Memory B cell (primary cell): ENCODE measurements at regions not wholly inside any gene's neighbourhood (a gene's known extent, or its start where the extent isn't known, plus 50 kb on each side); places are given as distances from the start of the nearest gene placed in this dataset.

ENCODE experiments used
- ATAC-seq: fragments of 150-1000 bp; cut with Tn5 transposase; 2 replicates; pipeline ENCODE4 v1.10.0; 2021; ENCODE audit warnings: low read depth, mild to moderate bottlenecking, moderate library complexity
- DNase-seq, 2 donors: peaks; one replicate each; pipeline ENCODE4 v3.0.0; 2022; ENCODE audit warnings: low spot score in 2 of 2
- H3K27ac Mint-ChIP-seq: one replicate; pipeline ENCODE4 v1.8.0; 2022; ENCODE audit warnings: mild to moderate bottlenecking, moderate library complexity, mixed read lengths
- H3K27me3 Mint-ChIP-seq: one replicate; pipeline ENCODE4 v1.8.0; 2022; ENCODE audit warnings: mixed read lengths
- H3K36me3 Mint-ChIP-seq: one replicate; pipeline ENCODE4 v1.8.0; 2022; ENCODE audit warnings: mild to moderate bottlenecking, mixed read lengths
- H3K4me1 Mint-ChIP-seq: one replicate; pipeline ENCODE4 v1.8.0; 2022; ENCODE audit warnings: mixed read lengths
- H3K4me3 Mint-ChIP-seq: one replicate; pipeline ENCODE4 v1.8.0; 2022; ENCODE audit warnings: mild to moderate bottlenecking, moderate library complexity, mixed read lengths
- H3K9me3 Mint-ChIP-seq: one replicate; pipeline ENCODE4 v1.8.0; 2022; ENCODE audit warnings: mixed read lengths

- no peak for DNase-seq
- Mint-ChIP-seq H3K4me3 (no peak overlapping the region), H3K27ac (no peak overlapping the region), H3K36me3 (no peaks in the 10 kb centered on the region), H3K27me3 (peaks cover 3% of the 10 kb centered on the region), H3K4me1 (no peaks in the 10 kb centered on the region), H3K9me3 (no peaks in the 10 kb centered on the region)
- no peak for ATAC-seq
Measured at GRCh38 chr6:44723439-44724197, 336.1 kb downstream of the CDC5L start.

DNA sequence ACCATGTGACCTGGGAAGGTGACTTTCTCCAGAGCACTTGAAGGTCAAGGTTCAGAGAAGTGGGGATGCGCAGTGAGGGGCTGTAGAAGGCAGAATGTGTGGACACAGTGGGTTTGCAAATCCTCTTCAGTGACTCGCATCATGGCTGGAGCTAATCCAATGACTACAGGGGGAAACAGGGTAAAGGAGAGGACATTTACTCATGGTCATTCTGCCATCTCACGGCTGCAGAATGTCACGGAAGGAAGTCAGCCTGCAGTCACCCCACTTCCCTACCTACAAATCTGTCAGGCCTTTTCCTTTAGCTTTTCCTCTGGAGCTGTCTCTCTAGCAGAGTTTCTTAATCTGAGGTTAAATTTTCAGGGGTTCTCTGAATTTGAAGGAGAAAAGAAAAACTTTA, 337.6 kb downstream of the CDC5L start:
- Mint-ChIP-seq H3K4me1 (no peaks in the 10 kb centered on the region), H3K36me3 (no peaks in the 10 kb centered on the region)

GRCh38 chr6:44727651-44728630, 340.4 kb downstream of the CDC5L start:
- Mint-ChIP-seq H3K4me3 (no peak overlapping the region), H3K9me3 (no peaks in the 10 kb centered on the region), H3K27ac (no peak overlapping the region), H3K36me3 (no peaks in the 10 kb centered on the region), H3K4me1 (no peaks in the 10 kb centered on the region), H3K27me3 (peaks cover 3% of the 10 kb centered on the region)
- ATAC-seq, result no peak
- DNase-seq, result no peak

More for the DNA sequence above, 337.6 kb downstream of the CDC5L start:
- ATAC-seq (no peak), DNase-seq (no peak)
- Mint-ChIP-seq H3K27me3 (peaks cover 3% of the 10 kb centered on the region), H3K27ac (no peak overlapping the region), H3K4me3 (no peak overlapping the region), H3K9me3 (no peaks in the 10 kb centered on the region)

GRCh38 chr6:44730771-44731391, 343.4 kb downstream of the CDC5L start:
- H3K27ac Mint-ChIP-seq, result no peak overlapping the region
- ATAC-seq, result no peak
- peaks cover 3% of the 10 kb centered on the region for H3K27me3 Mint-ChIP-seq
- no peak for DNase-seq
- peaks cover 2% of the 10 kb centered on the region for H3K4me1 Mint-ChIP-seq
- H3K4me3 Mint-ChIP-seq, result no peak overlapping the region
- no peaks in the 10 kb centered on the region for H3K9me3 Mint-ChIP-seq
- H3K36me3 Mint-ChIP-seq, result no peaks in the 10 kb centered on the region

DNA sequence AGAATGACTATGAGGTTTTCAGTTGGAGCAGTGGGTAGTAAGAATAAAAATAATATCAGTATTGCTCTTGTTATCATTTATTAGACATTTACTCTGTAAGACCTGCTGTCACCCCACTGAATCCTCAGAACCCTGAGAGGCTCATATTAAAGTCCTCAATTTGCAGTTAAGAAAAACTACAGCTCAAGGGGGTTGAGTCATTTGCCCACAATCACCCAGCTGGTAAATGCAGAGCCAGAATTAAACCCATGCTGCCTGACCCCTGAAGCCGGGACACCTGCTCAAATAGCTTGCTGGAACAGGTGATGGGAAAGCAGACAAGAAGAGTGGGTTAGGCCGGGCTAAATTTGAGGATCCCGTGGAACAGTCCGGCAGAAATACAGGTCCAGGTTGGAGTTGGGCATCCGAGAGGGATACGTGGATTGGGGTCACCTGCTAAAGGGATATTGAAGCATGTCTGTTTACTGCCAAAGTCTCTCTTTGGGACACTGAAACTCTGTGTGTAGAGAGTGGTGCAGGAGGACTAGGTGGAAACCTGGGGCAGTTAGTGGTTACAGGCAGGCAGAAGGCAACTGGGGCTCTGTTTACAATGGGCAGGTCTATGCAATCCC, 344.1 kb downstream of the CDC5L start:
- ATAC-seq (no peak), DNase-seq (no peak)
- no peaks in the 10 kb centered on the region for H3K9me3 Mint-ChIP-seq
- H3K4me3 Mint-ChIP-seq, result no peak overlapping the region
- peaks cover 2% of the 10 kb centered on the region for H3K4me1 Mint-ChIP-seq
- no peaks in the 10 kb centered on the region for H3K36me3 Mint-ChIP-seq
- peaks cover 2% of the 10 kb centered on the region for H3K27me3 Mint-ChIP-seq
- no peak overlapping the region for H3K27ac Mint-ChIP-seq

DNA sequence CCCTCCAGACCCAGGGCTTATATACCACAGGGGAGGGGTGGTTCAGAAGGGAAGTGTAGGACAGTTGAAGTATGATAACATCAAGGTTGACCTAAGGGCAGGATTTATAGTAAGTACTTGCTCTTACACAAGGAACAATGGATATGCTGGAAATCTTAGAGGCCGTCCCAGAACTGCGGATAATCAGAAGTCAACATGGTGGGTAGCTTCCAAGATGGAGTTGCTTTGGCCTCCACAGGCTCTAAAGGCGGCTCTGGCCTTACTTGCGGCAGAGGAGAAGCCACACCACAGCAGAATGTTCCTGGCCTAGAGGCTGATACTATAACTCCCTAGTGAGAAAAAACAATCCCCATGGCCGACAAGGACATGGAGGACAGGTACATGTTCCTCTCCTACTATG, 344.7 kb downstream of the CDC5L start:
- ATAC-seq (no peak), DNase-seq (no peak)
- Mint-ChIP-seq H3K4me1 (peaks cover 2% of the 10 kb centered on the region), H3K27ac (no peak overlapping the region), H3K9me3 (no peaks in the 10 kb centered on the region), H3K4me3 (no peak overlapping the region), H3K27me3 (peaks cover 2% of the 10 kb centered on the region), H3K36me3 (no peaks in the 10 kb centered on the region)

GRCh38 chr6:44733126-44733525, 345.6 kb downstream of the CDC5L start:
- Mint-ChIP-seq H3K27me3 (peaks cover 1% of the 10 kb centered on the region), H3K9me3 (no peaks in the 10 kb centered on the region), H3K36me3 (no peaks in the 10 kb centered on the region), H3K27ac (no peak overlapping the region), H3K4me3 (no peak overlapping the region), H3K4me1 (peaks cover 2% of the 10 kb centered on the region)
- ATAC-seq (no peak), DNase-seq (no peak)

DNA sequence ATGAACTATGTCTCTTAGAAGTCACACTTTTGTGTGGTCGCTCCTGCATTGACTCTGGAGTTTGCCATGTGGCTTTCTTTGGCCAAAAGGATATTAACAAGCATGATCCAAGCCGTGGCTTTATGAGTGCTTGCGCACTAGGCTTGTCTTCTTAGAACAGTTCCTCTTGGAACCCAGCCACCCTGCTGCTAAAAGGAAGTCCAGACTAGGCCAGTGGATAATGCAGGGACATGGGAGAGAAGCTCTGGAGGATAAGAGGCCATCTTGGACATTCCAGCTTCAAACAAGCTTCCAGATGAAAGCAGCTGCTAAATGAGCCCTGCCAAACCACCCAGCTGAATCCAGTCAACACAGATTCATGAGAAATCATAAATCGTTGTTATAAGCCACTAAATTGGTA, 346.4 kb downstream of the CDC5L start:
- H3K4me1 Mint-ChIP-seq, result peaks cover 2% of the 10 kb centered on the region
- no peak overlapping the region for H3K27ac Mint-ChIP-seq
- DNase-seq (no peak), ATAC-seq (no peak)
- no peaks in the 10 kb centered on the region for H3K9me3 Mint-ChIP-seq
- peaks cover 2% of the 10 kb centered on the region for H3K27me3 Mint-ChIP-seq
- no peaks in the 10 kb centered on the region for H3K36me3 Mint-ChIP-seq
- H3K4me3 Mint-ChIP-seq, result no peak overlapping the region

- Mint-ChIP-seq H3K27ac (no peak overlapping the region), H3K4me1 (peaks cover 2% of the 10 kb centered on the region), H3K27me3 (peaks cover 2% of the 10 kb centered on the region), H3K9me3 (no peaks in the 10 kb centered on the region), H3K4me3 (no peak overlapping the region), H3K36me3 (no peaks in the 10 kb centered on the region)
- no peak for ATAC-seq
- no peak for DNase-seq
Measured at GRCh38 chr6:44734886-44735629, 347.6 kb downstream of the CDC5L start.

DNA sequence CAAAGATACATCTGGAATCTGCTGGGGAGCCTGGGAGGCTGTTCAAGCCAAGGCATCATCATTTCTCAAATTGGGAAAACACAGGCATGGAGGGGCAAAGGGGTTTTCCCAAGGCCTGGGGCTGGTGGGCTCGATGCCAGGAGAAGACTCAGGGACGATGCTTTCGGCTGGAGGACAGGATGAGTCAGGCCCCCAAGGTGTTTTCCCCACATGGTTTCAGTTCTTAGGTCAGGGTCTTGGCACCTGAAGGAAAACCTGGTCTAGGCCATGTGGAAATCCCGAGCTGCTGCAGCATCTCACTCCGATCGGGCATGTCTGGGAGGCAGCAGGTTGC, 348.1 kb downstream of the CDC5L start:
- peaks cover 2% of the 10 kb centered on the region for H3K27me3 Mint-ChIP-seq
- no peak for ATAC-seq
- no peaks in the 10 kb centered on the region for H3K9me3 Mint-ChIP-seq
- DNase-seq, result no peak
- no peak overlapping the region for H3K27ac Mint-ChIP-seq
- peaks cover 2% of the 10 kb centered on the region for H3K4me1 Mint-ChIP-seq
- no peak overlapping the region for H3K4me3 Mint-ChIP-seq
- H3K36me3 Mint-ChIP-seq, result no peaks in the 10 kb centered on the region

DNA sequence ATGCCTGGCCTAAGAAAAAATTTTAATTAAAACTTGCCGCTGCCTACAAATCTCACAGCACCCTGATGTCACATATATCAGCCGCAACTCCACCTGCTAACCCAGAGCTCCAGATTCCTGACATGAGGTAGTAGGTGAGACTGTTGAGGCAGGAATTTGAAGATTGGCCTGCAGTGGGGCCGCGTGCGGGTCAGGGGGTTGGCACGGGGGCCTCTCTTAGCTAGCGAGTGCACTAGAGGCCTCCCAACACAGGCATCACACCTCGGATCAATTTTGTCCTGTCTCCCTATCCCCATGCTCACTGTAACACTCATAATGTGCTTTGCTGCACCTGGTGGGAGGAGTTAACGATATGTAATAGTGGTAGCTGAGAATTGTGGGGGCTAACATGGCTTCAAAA, 349.8 kb downstream of the CDC5L start:
- no peaks in the 10 kb centered on the region for H3K9me3 Mint-ChIP-seq
- ATAC-seq (no peak), DNase-seq (no peak)
- H3K27ac Mint-ChIP-seq, result no peak overlapping the region
- H3K27me3 Mint-ChIP-seq, result peaks cover 2% of the 10 kb centered on the region
- peaks cover 2% of the 10 kb centered on the region for H3K4me1 Mint-ChIP-seq
- H3K36me3 Mint-ChIP-seq, result no peaks in the 10 kb centered on the region
- H3K4me3 Mint-ChIP-seq, result no peak overlapping the region

DNA sequence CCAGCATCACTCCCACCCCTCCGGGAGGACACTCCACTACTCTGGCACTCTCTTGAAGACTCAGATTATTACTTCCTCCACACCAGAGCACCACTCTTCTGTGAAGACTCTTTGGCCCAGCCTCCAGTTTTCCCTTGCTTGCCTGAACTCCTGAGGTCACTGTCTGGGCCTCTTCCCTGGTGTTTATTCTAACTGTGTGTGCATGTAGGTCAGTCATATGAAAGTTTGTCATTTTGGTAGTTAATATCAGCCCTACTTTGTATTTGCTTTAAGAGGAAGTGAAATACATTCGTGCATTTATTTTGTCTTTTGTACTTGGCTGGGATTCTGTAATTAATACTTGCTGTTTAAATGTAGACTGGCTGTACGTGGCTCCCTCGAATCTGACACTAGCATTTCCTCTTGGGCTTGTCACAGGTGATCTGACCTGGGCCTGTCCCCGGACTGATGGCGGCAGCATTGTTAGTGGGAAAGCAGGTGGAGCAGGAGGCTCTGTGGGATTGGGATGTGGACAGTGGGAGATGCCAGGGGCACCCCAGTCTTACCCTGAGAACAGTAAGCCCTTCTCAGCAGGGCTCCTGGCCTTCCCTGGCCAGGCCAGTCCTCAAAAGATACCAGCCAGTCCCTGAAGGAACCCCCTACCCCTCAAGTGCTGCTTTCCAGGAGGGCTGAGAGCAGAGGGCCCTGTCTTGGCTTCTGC, 350.5 kb downstream of the CDC5L start:
- ATAC-seq (no peak), DNase-seq (no peak)
- Mint-ChIP-seq H3K27ac (no peak overlapping the region), H3K36me3 (no peaks in the 10 kb centered on the region), H3K9me3 (no peaks in the 10 kb centered on the region), H3K4me1 (peaks cover 2% of the 10 kb centered on the region), H3K4me3 (no peak overlapping the region), H3K27me3 (peaks cover 2% of the 10 kb centered on the region)

DNA sequence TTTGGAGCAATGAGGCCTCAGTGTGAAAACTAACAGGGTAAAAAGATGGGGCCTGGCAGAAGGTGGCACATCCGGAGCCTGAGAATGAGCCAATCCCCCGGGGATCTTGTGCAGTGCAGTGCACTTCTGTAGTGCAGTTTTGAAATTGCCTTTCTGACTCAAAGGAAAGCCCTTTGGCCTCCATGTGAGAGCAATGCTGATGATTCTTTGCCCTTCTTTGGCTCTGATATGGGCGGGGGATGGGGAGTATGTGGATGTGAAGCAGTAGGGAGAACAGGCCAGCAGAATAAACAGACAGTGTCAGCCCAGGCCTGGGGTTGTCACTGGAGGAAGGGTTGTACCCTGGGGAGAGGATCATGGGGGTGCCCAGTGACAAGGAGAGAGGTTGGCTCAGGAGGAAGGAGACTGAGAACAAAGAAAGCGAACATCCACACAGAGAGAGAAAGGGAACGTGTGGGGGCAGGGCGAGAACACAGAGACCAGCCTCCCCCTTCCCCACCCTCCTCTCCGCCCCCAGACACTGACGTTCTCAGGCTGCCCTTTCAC, 351.2 kb downstream of the CDC5L start:
- H3K4me3 Mint-ChIP-seq, result no peak overlapping the region
- H3K4me1 Mint-ChIP-seq, result peaks cover 2% of the 10 kb centered on the region
- DNase-seq, result no peak
- H3K27ac Mint-ChIP-seq, result no peak overlapping the region
- H3K9me3 Mint-ChIP-seq, result no peaks in the 10 kb centered on the region
- peaks cover 2% of the 10 kb centered on the region for H3K27me3 Mint-ChIP-seq
- no peaks in the 10 kb centered on the region for H3K36me3 Mint-ChIP-seq
- no peak for ATAC-seq
